ENCODE measurements at regions not wholly inside any gene's neighbourhood (a gene's known extent, or its start where the extent isn't known, plus 50 kb on each side); places are given as distances from the start of the nearest gene placed in this dataset.

DNA sequence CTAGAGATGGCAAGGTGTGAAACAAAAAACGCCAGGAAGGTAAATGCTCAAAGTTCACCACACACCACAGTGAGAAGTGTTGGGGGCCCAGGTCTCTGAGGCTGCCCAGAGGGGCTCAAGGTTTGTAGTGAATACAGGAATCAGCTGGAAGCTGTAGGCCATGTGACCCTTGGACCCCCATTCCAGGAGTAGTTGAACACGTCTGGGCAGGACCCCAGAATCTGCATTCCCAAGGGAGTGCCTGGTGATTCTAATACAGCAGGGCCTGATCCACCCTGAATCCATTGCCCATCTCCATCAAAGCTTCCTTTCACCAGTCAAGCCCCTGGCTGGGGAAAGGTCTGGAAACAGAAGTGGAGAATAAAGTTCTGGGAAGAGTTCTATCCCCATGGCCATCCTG lies 70.8 kb upstream of the B3GAT1 start:
- no peak for DNase-seq
- WGBS, 4 donors: 44 to 74% (median 59%) methylated on average over 1 to 2 of the region's 2 CpGs
- Histone ChIP-seq H3K27me3 (peaks cover 0 to 93% (median 4%) of the 10 kb centered on the region in 9 donors), H3K36me3 (no peaks in the 10 kb centered on the region), H3K4me1 (no peaks in the 10 kb centered on the region), H3K4me3 (no peak overlapping the region), H3K27ac (no peak overlapping the region), H3K9me3 (no peaks in the 10 kb centered on the region)
- intact Hi-C loops (cut with DNase I): loop anchor here in 1 of 10 donors (5.0 kb wide), 1 partner anchor 49 kb away; no protein-coding TSS in a partner anchor
- ATAC-seq: no peak
- no peak for TF ChIP-seq POLR2A (IDR thresholded peaks at IDR 0.05)
- TF ChIP-seq, protein P1, sequence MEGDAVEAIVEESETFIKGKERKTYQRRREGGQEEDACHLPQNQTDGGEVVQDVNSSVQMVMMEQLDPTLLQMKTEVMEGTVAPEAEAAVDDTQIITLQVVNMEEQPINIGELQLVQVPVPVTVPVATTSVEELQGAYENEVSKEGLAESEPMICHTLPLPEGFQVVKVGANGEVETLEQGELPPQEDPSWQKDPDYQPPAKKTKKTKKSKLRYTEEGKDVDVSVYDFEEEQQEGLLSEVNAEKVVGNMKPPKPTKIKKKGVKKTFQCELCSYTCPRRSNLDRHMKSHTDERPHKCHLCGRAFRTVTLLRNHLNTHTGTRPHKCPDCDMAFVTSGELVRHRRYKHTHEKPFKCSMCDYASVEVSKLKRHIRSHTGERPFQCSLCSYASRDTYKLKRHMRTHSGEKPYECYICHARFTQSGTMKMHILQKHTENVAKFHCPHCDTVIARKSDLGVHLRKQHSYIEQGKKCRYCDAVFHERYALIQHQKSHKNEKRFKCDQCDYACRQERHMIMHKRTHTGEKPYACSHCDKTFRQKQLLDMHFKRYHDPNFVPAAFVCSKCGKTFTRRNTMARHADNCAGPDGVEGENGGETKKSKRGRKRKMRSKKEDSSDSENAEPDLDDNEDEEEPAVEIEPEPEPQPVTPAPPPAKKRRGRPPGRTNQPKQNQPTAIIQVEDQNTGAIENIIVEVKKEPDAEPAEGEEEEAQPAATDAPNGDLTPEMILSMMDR (IDR thresholded peaks at IDR 0.05): no peak

DNA sequence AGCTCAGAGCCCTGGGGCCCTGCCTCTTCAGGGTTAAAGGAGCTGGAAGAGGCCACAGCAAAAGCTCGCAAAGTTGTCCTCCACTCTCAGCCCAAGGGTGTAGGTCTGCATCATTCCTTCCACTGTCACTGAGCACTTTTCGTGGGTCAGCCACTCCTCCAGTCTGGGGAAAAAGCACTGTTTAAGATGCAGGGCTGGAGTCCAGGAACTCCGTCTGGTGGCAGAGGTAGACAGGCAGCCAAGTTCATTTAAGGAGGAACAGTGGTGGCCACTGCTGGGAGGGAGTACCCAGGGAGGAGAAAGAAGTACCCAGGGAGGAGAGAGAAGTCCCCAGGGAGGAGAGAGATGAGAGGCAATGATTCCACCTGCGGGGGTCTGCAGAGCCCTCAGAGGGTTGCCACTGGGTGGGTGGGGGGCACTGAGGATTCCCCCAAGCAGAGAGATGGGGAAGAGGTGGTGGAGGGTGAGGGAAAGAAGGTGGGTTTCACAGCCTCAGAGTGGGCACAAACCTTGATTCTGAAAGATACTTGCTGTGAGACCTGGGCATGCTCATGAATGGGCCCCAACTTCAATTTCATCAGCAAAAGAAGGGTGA lies 70.0 kb upstream of the B3GAT1 start:
- H3K36me3 ChIP-seq: no peaks in the 10 kb centered on the region
- no peak for ATAC-seq
- 64 to 69% (median 67%) methylated on average over 4 of the region's 4 CpGs for WGBS, 4 donors
- H3K4me3 ChIP-seq: no peak overlapping the region
- intact Hi-C loops (cut with DNase I): loop anchor here in 1 of 10 donors (5.0 kb wide), 1 partner anchor 50 kb away; no protein-coding TSS in a partner anchor
- no peak for DNase-seq
- TF ChIP-seq, protein P1 (IDR thresholded peaks at IDR 0.05): no peak
- no peak for TF ChIP-seq POLR2A (IDR thresholded peaks at IDR 0.05)
- H3K27ac ChIP-seq: no peak overlapping the region
- H3K27me3 ChIP-seq: peaks cover 0 to 94% (median 5%) of the 10 kb centered on the region in 9 donors
- H3K9me3 ChIP-seq: no peaks in the 10 kb centered on the region
- no peaks in the 10 kb centered on the region for H3K4me1 ChIP-seq

DNA sequence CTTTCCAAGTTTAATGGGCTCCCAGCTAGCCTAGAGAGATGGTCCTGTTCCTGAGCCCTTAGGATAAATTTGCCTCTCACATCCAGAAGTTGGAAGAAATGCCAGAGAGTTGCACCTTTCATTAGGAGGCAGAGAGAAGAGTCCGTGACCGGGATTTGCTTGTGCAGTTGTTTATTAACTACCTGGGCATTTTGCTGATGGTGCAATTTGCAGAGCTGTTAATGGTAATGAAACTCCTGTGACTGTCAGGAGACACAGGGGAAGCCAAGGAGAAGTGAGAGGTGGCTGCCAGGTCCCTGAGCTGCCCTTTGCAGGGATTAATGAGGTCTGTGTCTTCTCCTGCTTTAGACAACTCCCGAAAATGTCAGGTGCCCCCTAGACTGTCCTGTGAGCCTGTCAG lies 69.1 kb upstream of the B3GAT1 start:
- WGBS, 4 donors: 78 to 87% (median 79%) methylated on average over 3 of the region's 3 CpGs
- H3K4me1 ChIP-seq: no peaks in the 10 kb centered on the region
- no peak overlapping the region for H3K27ac ChIP-seq
- TF ChIP-seq, protein P1 (IDR thresholded peaks at IDR 0.05): no peak
- no peak for DNase-seq
- no peak for ATAC-seq
- H3K4me3 ChIP-seq: no peak overlapping the region
- intact Hi-C loops (cut with DNase I): loop anchor here in 1 of 10 donors (5.0 kb wide), 1 partner anchor 51 kb away; no protein-coding TSS in a partner anchor
- no peaks in the 10 kb centered on the region for H3K36me3 ChIP-seq
- H3K27me3 ChIP-seq: peaks cover 0 to 88% (median 5%) of the 10 kb centered on the region in 9 donors
- H3K9me3 ChIP-seq: no peaks in the 10 kb centered on the region

DNA sequence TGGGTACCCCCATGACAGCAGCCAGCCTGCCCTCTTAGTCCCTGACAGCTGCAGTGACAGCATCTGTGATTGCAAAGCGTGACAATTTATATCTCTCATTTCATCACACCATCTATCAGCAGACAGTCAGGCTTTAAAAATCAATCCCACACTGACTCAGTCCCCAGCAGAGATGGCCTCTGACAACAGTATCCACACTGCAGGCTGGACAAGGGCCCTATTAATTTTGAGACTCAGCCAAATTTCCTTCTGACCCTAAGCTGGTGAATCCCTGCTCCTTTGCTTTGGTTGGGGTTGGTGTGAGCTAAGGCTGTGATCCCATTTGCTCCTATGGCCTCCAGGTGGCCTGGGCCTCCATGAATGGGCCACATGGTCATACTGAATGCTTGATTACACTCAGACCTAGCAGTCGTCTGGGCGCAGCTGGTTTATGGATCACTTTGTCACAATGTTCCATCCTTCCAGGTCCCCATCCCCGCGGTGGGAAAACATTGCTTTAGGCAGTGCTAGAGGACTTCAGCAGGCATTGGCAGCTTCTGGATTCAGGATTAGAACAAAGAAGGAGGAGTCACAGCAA lies 68.2 kb upstream of the B3GAT1 start:
- no peaks in the 10 kb centered on the region for H3K4me1 ChIP-seq
- no peaks in the 10 kb centered on the region for H3K36me3 ChIP-seq
- peaks cover 0 to 87% (median 5%) of the 10 kb centered on the region in 9 donors for H3K27me3 ChIP-seq
- WGBS, 4 donors: 71 to 84% (median 78%) methylated on average over 5 of the region's 5 CpGs
- intact Hi-C loops (cut with DNase I): loop anchor here in 1 of 10 donors (5.0 kb wide), 1 partner anchor 52 kb away; no protein-coding TSS in a partner anchor
- no peak for TF ChIP-seq POLR2A (IDR thresholded peaks at IDR 0.05)
- TF ChIP-seq, protein P1 (IDR thresholded peaks at IDR 0.05): no peak
- no peak for ATAC-seq
- H3K27ac ChIP-seq: no peak overlapping the region
- no peak for DNase-seq
- no peaks in the 10 kb centered on the region for H3K9me3 ChIP-seq
- no peak overlapping the region for H3K4me3 ChIP-seq

Data from heart left ventricle (tissue), 16 donors.